Mucosa of gallbladder (tissue), 1 donor: ENCODE measurements at regions not wholly inside any gene's neighbourhood (a gene's known extent, or its start where the extent isn't known, plus 50 kb on each side); places are given as distances from the start of the nearest gene placed in this dataset.

Source experiments
- DNase-seq: peaks from one replicate; pipeline ENCODE4 v3.0.0-alpha.2; 2020; ENCODE audit warnings: low spot score
- donor health status: DM: no; HTN: no; CAD: no.

DNA sequence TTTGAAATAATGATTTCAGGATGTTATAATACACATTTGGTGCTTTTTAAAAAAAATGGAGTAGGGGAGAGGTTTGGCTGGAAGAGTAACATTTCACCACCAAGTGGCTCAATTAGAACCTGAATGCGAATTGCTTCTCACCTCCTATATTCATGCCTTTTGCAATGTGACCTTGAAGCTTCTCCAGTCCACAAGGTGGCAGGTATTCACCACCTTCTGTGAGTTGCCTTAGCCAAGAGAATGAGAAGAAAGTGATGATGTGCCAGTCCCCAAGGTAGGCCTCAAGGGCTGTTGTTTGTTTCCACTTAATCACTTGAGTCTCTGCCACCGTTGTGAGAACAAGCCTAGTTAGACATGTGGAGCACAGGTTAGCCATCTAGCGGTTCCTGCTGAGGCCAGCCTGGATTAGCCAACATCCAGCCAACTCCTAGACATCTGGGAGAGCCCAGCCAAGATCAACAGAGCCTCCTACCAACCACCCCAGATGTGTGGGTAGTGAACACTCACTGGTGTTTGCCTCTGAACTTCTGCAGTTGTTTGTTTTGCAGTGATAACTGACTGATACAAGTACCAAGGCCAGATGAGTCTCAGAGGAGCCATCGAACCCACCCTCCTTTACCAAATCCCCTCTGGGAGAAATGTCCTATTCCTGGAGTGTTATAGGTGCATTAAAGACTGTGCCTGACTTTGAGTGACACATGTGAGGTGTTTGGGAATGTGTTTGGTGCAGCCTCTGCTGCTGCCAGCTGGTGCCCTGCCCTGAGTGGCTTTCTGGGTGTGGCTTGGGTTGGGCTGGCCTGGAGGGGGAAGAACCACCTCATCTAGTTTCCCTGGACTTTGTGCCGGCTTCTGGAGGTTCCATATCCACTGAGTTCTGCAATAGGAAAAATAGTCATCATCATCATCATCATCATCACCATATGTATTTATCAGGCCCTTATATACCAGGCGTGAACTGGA, 132.5 kb upstream of the RFLNA start:
- DNase-seq, result no peak

DNA sequence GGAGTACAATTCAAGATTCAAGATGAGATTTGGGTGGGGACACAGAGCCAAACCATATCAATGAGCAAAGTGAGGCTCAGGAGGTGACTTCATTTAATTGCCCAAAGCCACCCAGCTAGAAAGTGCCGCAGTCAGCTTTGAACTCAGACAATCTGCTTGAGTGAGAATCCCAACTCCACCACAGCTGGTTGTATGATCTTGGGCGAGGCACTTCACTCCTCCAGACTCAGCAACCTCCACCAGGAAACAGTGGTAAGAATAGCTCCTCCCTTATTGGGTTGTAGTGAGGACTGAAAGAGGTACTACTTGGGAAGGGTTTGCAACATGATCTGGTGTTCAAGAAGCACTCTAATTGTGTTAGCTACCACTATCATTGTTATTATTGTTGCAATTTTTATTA, 129.2 kb upstream of the RFLNA start:
- no peak for DNase-seq

DNA sequence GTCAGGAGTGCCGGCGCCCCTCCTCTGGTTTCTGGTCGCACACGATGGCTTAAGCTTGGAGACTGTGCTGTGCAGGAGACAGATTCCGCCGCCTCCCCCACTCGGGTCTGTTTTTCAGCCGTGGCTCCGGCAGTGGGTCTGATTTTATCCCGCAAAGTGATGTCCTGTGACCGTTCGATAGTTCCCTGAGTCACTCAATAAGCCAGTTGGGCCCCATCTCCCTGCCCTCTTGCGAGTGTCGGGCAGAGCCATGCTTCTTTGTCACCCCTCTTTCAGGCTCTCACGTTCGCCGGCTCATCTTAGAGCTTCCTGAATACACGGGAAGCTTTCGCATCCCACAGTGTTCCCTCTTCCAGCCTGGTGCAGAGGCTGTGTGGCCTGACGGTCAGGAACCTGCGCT, 127.8 kb upstream of the RFLNA start:
- no peak for DNase-seq

DNA sequence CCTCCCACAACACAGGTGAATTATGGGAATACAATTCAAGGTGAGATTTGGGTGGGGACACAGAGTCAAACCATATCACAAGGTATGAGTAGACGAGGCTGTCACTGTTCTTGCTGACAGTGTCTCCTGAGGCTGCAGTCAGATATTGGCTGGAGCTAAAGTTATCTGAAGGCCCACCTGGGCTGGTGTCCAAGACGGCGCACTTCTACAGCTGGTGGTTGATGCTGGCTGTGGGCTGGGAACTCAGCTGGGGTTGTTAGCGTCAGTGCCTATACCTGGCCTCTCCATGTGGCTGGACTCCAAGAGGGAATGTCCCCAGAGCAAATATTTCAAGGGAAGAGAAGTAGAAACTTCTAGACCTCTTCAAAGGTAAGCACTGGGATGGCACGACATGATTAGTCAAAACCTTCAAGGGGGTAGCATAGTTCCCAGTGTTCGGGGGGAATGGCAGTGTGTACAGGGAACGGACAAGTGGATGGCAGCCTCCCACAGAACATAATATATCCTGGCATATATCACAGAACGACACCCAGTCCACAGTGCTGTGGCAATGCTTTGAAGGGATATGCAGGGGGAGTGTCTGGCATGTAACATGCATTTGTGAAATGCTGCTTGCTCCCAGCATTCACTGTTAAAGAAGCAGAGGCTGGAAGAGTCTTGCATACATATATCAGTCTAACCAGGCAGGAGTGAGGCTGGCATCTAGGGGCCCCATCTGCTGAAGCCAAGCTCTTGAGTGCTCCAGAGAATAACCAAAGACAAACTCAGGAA, 126.7 kb upstream of the RFLNA start:
- DNase-seq, result no peak

DNA sequence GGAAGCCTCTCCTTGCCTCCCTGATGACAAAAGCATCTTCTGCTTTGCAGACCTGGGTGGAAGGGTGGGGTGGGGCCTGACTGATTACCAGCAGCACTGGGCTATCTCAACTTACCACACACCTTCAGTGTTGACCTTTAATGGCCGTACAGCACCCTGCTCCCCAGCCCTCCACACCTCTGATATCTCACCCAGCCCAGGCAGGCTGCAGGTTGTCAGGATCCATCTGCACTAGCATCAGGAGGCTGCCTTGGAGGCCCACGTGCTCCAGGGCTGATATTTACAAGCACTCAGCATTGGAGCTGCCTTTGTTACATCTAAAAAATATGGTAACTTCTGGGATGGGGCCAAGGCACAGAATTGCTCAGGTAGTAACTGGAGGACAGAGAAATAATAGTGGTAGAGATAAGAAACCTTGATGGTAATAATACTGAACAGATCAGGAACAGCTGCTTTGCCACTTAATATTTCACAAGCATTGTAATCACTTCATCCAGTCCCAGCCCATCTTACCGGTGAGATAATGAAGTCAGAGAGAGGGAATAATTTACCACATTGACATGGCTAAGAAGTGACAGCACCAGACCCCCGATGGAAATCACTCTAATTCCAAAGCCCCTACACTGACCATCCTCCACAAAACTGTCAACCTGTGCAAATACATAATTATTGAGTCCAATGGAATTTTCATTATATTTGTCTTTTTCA, 125.2 kb upstream of the RFLNA start:
- DNase-seq, result no peak

DNA sequence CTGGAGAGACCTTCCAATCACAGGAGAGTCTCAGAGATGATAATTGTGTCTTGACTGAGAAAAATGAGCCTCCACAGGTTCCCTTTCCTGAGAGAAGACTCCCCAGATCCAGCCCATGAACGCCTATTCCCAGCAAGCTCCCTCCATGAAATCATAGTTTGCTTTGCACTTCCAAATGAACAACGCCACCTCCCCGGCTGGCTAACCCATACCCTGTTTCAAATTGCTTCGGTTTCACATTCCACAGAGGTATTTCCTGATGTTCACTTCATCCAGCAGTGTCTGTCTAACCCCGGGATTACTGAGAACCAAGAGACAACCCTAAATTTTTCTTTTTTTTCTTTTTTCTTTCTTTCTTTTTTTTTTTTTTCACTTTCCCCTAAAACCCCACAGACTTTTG, 124.1 kb upstream of the RFLNA start:
- DNase-seq, result no peak

DNA sequence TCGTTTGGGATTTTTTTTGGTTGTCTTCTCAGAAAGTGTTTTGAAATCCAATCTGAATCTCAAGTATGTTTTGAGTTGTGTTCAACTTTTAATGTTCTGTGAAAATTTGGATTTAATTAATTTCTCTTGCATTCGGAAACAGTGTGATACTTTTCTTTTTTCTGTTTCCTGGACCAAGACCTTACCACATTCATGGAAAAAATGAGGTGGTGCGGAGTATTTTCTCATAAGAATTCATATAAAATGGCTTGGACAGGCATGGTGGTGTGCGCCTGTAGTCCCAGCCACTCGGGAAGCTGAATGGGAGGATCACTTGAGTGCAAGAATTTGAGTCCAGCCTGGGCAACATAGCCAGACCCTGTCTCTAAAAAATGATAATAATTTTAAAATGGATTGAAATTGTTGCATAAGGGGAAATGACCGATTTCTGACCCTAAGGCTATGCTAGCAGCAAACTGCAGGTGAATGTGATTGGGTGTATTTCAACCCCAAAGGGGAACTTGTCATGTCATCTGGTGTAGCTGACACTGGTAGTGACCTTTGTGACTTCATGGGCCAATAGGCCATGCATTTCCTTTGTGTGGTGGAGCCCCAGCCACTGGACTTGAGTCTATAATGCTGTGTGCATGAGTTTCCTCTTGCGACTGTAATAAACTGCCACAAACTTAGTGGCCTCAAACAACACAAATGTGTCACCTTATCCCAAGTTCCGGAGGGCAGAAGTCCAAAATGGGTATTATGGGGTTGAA, 123.5 kb upstream of the RFLNA start:
- DNase-seq, result no peak

DNA sequence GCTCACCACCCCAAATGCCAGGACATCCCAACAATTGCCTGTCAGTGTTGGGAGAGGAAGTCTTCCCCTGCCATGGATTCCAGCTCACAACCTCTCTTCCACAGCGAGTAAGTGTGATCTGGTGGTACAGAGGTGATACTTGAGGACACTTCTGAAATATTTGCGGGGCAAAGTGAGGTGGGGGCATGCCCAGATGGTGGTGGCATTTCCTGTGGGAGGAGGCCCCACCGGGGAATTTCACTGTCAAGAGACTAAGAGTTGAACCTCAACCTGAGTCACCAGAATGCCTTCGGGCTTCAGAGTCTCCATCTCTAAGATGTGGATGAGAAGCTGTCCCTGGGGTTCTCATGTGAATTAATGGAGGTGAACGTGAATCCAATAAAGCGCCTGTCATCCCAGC, 122.3 kb upstream of the RFLNA start:
- no peak for DNase-seq

DNA sequence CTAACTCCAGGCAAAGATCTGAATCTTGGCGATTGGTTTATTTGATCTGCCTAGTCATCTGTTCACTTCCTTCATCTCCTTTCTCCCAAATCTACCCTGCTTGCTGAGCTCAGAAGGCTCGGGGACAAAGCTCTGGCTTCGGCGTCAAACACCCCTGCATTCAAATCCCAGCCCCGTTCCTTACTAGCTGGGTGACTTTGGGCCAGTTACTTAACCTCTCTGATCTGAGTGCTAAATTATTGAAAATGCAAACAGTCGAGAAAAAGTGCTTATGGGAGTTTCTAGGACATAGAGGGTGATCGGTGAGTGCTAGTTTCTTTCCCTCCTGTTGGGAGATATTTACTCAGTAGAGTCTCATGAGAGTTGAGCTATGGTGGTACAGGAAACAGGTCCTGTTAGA, 121.2 kb upstream of the RFLNA start:
- no peak for DNase-seq

DNA sequence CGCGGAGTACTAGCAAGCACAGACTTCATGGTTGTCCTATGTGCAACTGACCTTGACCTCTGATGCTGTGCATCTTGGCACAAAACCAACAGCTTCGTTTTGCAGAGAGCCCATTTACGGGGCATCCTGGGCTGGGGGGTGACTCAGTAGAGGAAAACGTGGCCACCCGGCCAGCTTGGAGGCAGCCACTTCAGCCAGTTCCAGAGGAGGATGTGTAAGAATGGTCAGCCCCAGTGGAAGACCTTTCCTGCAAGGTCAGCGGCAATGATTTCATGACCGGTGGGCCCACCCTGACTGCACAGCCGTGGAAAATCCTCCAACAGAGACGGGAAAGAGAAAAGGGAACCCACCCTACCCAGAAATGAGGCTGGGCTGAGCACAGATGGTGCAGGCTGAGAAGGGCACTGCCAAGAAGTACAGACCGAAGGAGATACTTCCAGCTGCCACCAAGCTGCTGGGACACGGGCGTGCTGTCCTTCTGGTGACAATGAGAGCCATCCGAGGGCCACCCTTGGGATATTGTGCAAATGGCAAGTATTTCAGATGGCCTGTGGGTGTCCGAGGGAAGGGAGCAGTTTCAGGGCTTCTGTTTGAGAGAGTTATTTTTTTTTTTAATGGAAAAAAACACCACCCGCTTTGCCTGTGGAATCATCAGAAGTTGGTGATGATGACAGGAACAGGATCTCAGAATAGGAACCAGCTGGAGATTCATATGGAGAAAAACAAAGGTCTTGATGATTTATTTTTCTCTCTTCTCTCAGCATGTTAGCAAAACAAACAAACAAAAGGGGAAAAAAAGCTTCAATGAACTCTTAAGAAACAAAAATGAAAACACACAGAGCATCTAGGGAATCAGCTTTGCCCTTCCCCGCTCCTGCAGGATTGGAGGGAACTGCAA, 120.2 kb upstream of the RFLNA start:
- no peak for DNase-seq

DNA sequence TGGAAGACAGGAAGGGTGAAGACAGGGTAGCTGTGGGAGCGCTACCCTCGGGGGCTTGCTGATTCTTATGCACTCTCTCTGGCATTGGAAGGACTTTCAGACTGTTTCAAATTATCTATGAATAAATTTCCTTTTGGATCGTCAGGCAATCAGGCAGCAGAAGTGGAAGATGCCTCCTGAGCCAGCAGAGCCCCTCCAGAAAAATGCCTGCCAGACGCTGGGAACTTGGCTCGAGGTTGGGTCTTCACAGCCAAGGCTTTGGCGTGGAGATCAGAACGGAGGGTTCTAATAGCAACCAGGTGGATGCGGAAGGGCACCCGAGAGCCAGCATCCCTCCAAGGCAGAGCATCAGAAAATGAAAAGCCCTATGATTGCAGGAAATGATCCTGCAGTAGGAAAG, 119.2 kb upstream of the RFLNA start:
- no peak for DNase-seq

DNA sequence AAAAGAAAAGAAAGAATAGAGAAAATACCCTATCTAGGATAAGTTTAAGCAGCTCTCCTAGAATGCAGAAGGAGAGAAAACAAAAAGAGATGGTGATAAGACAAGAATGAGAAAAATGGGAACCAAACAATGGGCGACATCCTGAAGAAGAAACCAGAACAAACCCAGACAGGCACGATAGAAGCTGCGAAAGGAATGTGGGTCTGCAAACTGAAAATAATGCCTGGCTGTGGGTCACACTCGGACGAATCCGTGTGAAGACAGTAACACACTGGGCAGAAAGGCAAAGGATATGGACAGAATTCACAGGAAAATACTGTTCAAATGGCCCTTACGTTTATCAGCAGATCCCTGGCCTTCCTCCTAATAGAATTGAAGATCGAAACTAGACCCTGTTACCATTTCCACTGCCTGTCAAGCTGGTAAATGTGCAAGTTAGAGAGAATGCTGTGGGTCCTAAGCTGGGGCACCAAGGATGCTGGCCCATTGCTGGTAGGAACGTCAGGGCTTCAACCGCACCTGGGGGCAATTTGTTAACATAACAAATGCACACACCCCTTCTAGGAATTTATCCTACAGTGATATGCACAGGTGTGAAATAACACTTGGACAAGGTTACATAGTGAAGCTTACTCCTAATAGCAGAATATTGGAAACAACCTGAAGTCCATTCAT, 117.5 kb upstream of the RFLNA start:
- DNase-seq, result no peak

DNA sequence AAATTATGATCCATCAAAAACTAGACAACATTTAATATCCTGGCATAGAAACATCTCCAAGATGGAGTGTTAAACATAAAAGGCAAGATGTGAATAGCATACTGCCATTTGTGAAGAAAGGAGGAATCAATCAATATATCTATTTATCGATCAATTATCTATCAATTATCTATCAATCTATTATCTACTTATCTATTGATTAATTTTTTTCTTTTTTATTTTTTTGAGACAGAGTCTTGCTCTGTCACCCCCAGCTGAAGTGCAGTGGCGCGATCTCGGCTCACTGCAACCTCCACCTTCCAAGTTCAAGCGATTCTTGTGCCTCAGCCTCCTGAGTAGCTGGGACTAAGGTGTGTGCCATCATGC, 117.0 kb upstream of the RFLNA start:
- no peak for DNase-seq

DNA sequence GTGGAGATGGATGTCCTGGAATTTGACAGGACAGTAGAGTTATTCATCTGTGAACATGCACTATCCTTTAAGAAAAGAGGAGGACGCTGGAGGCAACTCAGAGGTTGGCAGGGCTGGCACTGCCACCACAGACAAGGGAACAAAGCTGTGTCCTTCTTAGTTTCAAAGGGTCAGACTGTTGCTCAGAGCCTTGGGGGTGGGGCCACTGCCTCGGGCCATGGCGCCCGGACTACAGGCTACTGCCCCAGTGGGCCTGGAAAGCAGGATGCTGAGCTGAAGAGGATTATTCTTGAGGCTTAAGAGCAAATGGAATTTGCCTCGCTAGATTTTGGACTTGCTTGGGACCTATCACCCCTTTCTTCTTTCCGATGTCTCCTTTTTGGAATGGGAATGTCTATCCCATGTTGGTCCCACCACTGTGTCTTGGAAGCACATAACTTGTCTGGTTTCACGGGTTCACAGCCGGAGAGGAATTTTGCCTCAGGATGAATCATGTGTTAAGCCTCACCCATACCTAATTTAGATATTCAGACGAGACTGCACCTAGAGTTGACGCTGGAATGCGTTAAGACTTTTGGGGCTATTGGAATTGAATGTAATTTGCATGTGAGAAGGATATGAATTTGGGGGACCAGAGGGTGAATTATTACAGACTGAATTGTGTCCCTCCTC, 114.8 kb upstream of the RFLNA start:
- no peak for DNase-seq

DNA sequence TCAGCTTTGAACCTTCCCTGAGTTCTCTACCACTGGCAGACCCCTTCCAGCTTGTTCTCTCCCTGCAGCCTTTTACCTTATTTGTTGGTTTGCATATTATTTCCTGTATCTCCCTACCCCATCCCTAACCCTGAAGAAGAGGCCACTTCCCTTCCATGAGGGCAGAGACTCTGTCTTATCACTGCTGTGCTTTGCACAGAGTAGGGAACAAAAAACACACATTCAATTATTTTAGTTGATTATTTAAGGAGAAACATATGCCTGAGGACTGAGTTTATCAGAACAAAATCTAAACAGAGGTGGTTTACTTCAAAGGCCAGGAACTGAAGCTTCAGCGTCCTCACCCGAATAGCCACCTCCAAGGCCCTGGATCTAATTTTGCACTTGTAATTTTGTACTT, 111.7 kb upstream of the RFLNA start:
- no peak for DNase-seq

DNA sequence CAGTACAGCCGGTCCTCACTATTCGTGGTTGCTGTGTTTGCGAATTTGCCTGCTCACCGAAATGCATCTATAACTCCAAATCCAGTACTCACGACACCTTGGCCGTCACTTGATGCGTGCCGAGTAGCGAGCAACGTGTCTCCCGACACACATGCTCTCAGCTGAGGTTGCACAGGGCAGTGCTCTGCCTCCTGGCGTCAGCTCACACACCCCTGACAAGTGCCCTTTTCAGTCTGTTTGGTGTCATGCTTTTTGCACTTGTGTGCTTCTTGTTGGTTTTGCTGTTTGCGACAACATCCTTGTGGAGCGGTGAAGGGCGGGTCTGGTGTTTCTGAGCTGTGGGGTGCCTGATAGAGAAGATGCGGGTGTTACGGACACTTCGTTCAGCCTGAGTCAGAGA, 110.4 kb upstream of the RFLNA start:
- no peak for DNase-seq

DNA sequence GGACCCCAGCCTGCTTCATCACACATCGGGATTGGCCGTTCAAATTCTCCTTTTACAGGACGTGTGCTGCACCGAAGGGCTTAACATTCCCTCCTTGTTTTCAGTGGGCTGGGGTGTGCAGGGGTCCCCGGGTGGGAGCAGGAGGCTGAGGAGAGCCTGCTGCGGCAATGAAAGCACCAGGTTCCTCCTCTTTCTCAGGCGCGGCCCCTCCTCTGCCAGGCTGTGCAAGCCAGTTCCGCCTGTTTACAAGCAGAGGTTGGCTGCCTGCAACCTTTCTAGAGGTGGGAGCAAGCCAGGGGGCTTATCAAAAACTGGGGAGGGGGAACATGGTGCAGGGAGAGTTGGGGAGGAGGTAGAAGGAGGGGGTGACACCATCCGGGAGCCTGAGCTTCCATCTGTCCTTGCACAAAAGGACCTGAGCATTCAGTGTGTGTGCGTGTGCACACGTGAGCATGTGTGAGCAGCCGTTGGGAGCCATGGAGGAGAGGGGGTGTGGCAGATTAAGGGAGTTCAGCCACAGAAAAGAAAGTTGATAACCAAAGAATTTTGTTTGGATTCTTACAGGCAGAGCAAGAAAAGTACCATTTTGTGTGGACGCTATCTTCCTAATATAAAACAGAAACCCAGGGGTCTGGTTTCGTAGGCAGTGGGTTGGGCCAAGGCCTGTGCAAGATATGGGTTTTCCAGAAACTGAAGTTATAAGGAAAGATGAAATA, 108.8 kb upstream of the RFLNA start:
- no peak for DNase-seq

DNA sequence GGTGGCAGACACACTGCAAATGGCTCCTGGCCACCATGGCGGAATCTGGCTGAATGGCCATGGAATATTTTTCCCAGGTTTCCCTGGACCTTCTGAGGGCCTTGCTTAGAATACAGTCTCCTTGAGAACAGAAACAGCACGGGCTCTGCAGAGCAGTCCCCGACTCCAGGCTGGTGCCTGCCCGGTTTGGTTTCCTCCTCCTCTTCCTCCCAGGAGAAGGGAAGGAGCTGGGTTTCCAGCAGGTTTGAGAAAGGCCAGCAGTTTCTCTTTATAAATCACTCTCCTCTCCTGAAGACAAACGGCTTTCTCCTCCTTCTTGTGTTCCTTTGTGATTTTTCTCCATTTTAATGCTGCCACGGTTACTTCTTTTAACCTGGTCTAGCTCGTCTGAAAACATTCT, 106.8 kb upstream of the RFLNA start:
- no peak for DNase-seq
